Ovary (tissue), 7 donors: ENCODE measurements at regions not wholly inside any gene's neighbourhood (a gene's known extent, or its start where the extent isn't known, plus 50 kb on each side); places are given as distances from the start of the nearest gene placed in this dataset.

Source experiments
- DNase-seq, 5 donors: peaks; one replicate each; pipeline ENCODE4 v3.0.0-alpha.2; 2019 to 2020
- H3K27ac ChIP-seq, 2 donors: fragments of 200-600 bp; one replicate each; pipeline versions ENCODE4 v1.5.1 to v1.8.0; 2019 to 2022
- H3K27me3 ChIP-seq: fragments of 200-600 bp; one replicate; pipeline ENCODE4 v1.8.0; 2022
- H3K36me3 ChIP-seq: fragments of 200-600 bp; sonication (generic); one replicate; pipeline ENCODE4 v1.5.1; 2019
- H3K4me1 ChIP-seq: one replicate; pipeline ENCODE4 v1.8.1; 2013; ENCODE audit warnings: mild to moderate bottlenecking, moderate library complexity; ENCODE audit not compliant: insufficient read depth
- H3K4me3 ChIP-seq: fragments of 200-600 bp; sonication (generic); one replicate; pipeline ENCODE4 v1.5.1; 2017
- H3K9me3 ChIP-seq, 2 donors: fragments of 200-600 bp in 1 of 2; sonication (generic) in 1 of 2; one replicate each; pipeline versions ENCODE4 v1.5.1 to v1.8.1; 2013 to 2019; ENCODE audit warnings: mild to moderate bottlenecking in 1 of 2, moderate library complexity in 1 of 2
- EP300 ChIP-seq: sonication (generic); formaldehyde crosslinking; IDR thresholded peaks from one replicate; pipeline ENCODE4 v1.6.1; 2017; ENCODE audit warnings: antibody characterized with exemption
- POLR2A ChIP-seq: fragments of 450-650 bp; IDR thresholded peaks from one replicate; pipeline ENCODE4 v1.6.1; 2017; ENCODE audit warnings: antibody characterized with exemption, mild to moderate bottlenecking, moderate library complexity
- WGBS, 3 donors: extraction: QIAGEN DNeasy Blood & Tissue Kit in 1 of 3; methylation state at CpG; one replicate each; pipeline versions ENCODE4 v1.1.5 to v1.1.7; 2013 to 2017; 5-methylcytosine and 5-hydroxymethylcytosine counted together
- intact Hi-C, 4 donors: fragments of 100-400 bp; cut with DNase I; formaldehyde crosslinking; loops; one replicate each; pipeline versions ENCODE4 v1.11.0 to v1.15.1; 2022 to 2023
- TF ChIP-seq, protein P1 (sequence below), 3 donors: fragments of 450-650 bp in 2 of 3; fragments of 200-600 bp in 1 of 3; IDR thresholded peaks; one replicate each; pipeline versions ENCODE4 v1.5.1 to v1.8.0; 2016 to 2022; ENCODE audit warnings: antibody characterized with exemption in 3 of 3, mild to moderate bottlenecking in 1 of 3
- donor health status: DM: no; HTN: no; CAD: no; lungs with moderate emphysema.
- donor health status: DM: no; HTN: no; CAD: no.
- donor health status: Bipolar disorder and iron deficiency.
- donor health status: DM: no; HTN: no; CAD: no.
- donor health status: DM: yes; HTN: yes; CAD: no.

DNA sequence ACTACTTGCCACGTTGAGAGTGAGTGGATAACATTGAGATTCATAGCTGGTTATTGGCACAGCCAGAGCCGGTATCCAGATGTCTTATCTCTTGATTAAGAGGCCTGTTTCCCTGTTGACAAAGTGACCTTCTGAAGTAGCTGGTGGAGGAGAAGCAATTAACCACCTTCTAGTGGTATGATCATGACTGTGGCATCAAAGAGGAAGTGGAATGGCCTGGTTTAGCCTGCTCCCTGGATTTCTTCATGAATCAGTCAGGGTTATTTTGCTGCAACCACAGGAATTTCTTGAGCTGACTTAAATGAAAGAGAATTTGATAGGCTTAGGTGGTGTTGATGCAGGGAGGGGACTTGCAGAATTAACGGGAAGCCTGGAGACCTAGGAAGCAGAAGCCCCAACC lies 398.3 kb downstream of the MFSD1 start:
- Histone ChIP-seq H3K27me3 (no peaks in the 10 kb centered on the region), H3K9me3 (no peaks in the 10 kb centered on the region), H3K36me3 (no peaks in the 10 kb centered on the region), H3K4me1 (no peaks in the 10 kb centered on the region), H3K4me3 (no peak overlapping the region), H3K27ac (no peak overlapping the region)
- WGBS, 3 donors, result 66 to 76% (median 69%) methylated on average over 3 of the region's 3 CpGs
- intact Hi-C loops, result no loop called here
- TF ChIP-seq POLR2A (no peak), EP300 (no peak)
- TF ChIP-seq, protein P1, sequence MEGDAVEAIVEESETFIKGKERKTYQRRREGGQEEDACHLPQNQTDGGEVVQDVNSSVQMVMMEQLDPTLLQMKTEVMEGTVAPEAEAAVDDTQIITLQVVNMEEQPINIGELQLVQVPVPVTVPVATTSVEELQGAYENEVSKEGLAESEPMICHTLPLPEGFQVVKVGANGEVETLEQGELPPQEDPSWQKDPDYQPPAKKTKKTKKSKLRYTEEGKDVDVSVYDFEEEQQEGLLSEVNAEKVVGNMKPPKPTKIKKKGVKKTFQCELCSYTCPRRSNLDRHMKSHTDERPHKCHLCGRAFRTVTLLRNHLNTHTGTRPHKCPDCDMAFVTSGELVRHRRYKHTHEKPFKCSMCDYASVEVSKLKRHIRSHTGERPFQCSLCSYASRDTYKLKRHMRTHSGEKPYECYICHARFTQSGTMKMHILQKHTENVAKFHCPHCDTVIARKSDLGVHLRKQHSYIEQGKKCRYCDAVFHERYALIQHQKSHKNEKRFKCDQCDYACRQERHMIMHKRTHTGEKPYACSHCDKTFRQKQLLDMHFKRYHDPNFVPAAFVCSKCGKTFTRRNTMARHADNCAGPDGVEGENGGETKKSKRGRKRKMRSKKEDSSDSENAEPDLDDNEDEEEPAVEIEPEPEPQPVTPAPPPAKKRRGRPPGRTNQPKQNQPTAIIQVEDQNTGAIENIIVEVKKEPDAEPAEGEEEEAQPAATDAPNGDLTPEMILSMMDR (IDR thresholded peaks at IDR 0.05), result no peak
- no peak for DNase-seq

DNA sequence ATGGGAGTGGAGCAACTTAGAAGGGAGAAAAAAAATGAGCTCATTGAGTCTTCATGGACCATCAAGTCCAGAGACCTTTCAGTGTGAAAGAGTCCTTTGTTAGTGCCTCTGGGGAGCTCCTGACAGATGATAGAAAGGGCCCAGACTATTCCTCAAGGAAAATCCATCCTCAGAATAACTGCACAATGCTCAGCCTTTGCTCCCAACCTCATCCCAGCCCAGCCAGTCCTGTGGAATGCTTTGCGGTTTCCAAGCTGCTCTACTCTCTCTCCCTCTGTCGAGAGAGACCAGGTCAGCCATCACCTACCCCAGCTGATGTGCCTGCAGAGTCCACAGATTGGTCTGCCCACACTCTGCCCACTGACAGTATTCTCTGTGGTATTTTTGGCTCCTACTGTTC lies 406.2 kb downstream of the MFSD1 start:
- H3K9me3 ChIP-seq, result no peaks in the 10 kb centered on the region
- TF ChIP-seq EP300 (no peak), POLR2A (no peak)
- TF ChIP-seq, protein P1 (IDR thresholded peaks at IDR 0.05), result no peak
- H3K36me3 ChIP-seq, result no peaks in the 10 kb centered on the region
- no peak overlapping the region for H3K27ac ChIP-seq
- no peaks in the 10 kb centered on the region for H3K27me3 ChIP-seq
- H3K4me1 ChIP-seq, result no peaks in the 10 kb centered on the region
- DNase-seq, result no peak
- intact Hi-C loops, result no loop called here
- 66 to 77% (median 67%) methylated on average over 2 of the region's 2 CpGs for WGBS, 3 donors
- H3K4me3 ChIP-seq, result no peak overlapping the region

DNA sequence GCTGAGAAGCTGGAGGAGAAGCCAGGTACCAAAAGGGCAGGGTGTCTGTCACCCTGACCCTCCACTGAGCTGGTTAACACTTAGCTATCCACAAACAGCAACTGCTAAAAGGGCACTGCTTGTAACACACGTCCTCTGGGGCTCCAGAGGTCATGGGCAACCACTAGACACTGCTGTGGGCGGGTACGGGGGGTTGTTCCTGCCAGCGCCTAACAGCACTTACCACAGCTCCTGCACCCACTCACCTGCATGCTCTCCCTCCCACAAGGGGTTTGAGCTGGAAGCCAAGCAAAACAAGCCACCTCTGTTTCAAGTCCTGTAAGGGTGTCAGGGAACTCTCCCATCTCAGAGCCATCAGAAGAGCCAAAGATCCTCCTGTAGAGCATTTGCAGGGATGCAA lies 407.6 kb downstream of the MFSD1 start:
- H3K4me3 ChIP-seq, result no peak overlapping the region
- H3K27me3 ChIP-seq, result no peaks in the 10 kb centered on the region
- WGBS, 3 donors, result 56 to 68% (median 65%) methylated on average over 4 of the region's 4 CpGs
- H3K9me3 ChIP-seq, result no peaks in the 10 kb centered on the region
- intact Hi-C loops, result no loop called here
- TF ChIP-seq, protein P1 (IDR thresholded peaks at IDR 0.05), result no peak
- no peak for TF ChIP-seq EP300
- TF ChIP-seq POLR2A, result no peak
- no peaks in the 10 kb centered on the region for H3K36me3 ChIP-seq
- H3K27ac ChIP-seq, result no peak overlapping the region
- H3K4me1 ChIP-seq, result no peaks in the 10 kb centered on the region
- DNase-seq, result no peak

DNA sequence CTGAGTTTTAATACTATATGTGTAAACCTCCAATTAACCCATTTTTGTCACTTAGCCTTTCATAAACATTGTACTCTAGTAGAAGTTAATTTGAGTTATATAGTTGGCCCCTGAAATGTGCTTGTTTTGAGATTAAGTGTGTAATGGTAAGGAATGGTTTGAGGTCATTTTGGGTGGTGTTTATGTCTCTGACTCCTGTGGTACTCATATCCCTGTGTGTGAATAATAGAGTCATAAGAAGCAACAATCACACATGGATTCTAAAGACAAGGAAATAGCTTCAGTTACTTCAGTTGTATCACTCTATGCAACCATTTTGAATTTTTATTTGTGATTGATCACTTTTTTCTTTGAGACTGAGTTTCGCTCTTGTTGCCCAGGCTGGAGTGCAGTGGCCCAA lies 408.5 kb downstream of the MFSD1 start:
- no peaks in the 10 kb centered on the region for H3K9me3 ChIP-seq
- no peak overlapping the region for H3K4me3 ChIP-seq
- DNase-seq, result no peak
- TF ChIP-seq EP300 (no peak), POLR2A (no peak)
- TF ChIP-seq, protein P1 (IDR thresholded peaks at IDR 0.05), result no peak
- intact Hi-C loops, result no loop called here
- H3K36me3 ChIP-seq, result no peaks in the 10 kb centered on the region
- no peak overlapping the region for H3K27ac ChIP-seq
- no peaks in the 10 kb centered on the region for H3K27me3 ChIP-seq
- H3K4me1 ChIP-seq, result no peaks in the 10 kb centered on the region
- WGBS, 3 donors, result 96 to 100% (median 97%) methylated on average over 1 of the region's 1 CpG

DNA sequence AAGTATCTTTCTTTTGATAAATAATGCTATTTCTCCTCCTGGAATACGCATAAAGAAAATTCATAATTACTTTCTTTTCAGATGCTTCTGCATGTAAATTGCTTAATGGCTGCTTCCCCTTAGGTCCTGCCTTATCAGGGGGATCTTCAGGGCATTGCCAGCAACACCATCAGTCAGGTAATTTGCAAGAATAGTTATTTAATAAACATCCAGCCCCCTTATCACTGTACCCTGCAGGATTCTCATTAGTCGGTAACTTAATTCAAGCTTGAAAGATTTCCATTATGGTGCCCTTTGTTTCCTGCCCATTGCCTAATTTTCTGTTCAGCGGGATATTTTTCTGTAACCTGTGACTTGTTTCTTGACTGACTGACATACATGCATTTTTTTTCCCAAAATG lies 414.5 kb downstream of the MFSD1 start:
- no peaks in the 10 kb centered on the region for H3K36me3 ChIP-seq
- 88 to 94% (median 90%) methylated on average over 3 of the region's 3 CpGs for WGBS, 3 donors
- H3K27me3 ChIP-seq, result no peaks in the 10 kb centered on the region

More for the DNA sequence above, 414.5 kb downstream of the MFSD1 start:
- no peaks in the 10 kb centered on the region for H3K9me3 ChIP-seq
- no peak overlapping the region for H3K4me3 ChIP-seq
- intact Hi-C loops, result no loop called here
- no peak overlapping the region for H3K27ac ChIP-seq
- no peaks in the 10 kb centered on the region for H3K4me1 ChIP-seq
- DNase-seq, result no peak
- TF ChIP-seq EP300 (no peak), POLR2A (no peak)
- TF ChIP-seq, protein P1 (IDR thresholded peaks at IDR 0.05), result no peak
